DND-41 (cell line): ENCODE measurements at regions not wholly inside any gene's neighbourhood (a gene's known extent, or its start where the extent isn't known, plus 50 kb on each side); places are given as distances from the start of the nearest gene placed in this dataset.

Source experiments
- CTCF ChIP-seq: IDR thresholded peaks from 2 replicates; pipeline ENCODE4 v1.5.1; 2012; ENCODE audit warnings: borderline replicate concordance, low read length, moderate library complexity, mild to moderate bottlenecking; ENCODE audit not compliant: poor library complexity, severe bottlenecking; ENCODE audit errors: extremely low read depth
- EZH2 ChIP-seq: IDR thresholded peaks from 3 replicates; pipeline ENCODE4 v1.6.1; 2012; ENCODE audit warnings: borderline replicate concordance, low read depth, mild to moderate bottlenecking, moderate library complexity, low read length, inconsistent platforms; ENCODE audit not compliant: severe bottlenecking

- TF ChIP-seq CTCF (no peak), EZH2 (no peak)
Observed at GRCh38 chr20:41692479-41693135, 74.4 kb upstream of the CHD6 start.
